Epithelial cell of prostate (primary cell): ENCODE measurements at regions not wholly inside any gene's neighbourhood (a gene's known extent, or its start where the extent isn't known, plus 50 kb on each side); places are given as distances from the start of the nearest gene placed in this dataset.
"Not testable (repeated sequence)": the region's sequence is repeated elsewhere in the genome, so short reads cannot be mapped to it uniquely, and the experiment has no call there.

Experiments
- DNase-seq: peaks from one replicate; pipeline ENCODE4 v3.0.0-alpha.2; 2011; ENCODE audit warnings: low read depth, low spot score
- H3K27ac ChIP-seq: fragments of 450-650 bp; 2 replicates; pipeline ENCODE4 v1.5.1; 2017; ENCODE audit warnings: mild to moderate bottlenecking

GRCh38 chr12:79993106-79993862 lies 58.4 kb upstream of the PPP1R12A start:
- no peak for DNase-seq
- no peak overlapping the region for H3K27ac ChIP-seq

GRCh38 chr12:79991586-79991985 lies 56.7 kb upstream of the PPP1R12A start:
- no peak overlapping the region for H3K27ac ChIP-seq
- DNase-seq: no peak

DNA sequence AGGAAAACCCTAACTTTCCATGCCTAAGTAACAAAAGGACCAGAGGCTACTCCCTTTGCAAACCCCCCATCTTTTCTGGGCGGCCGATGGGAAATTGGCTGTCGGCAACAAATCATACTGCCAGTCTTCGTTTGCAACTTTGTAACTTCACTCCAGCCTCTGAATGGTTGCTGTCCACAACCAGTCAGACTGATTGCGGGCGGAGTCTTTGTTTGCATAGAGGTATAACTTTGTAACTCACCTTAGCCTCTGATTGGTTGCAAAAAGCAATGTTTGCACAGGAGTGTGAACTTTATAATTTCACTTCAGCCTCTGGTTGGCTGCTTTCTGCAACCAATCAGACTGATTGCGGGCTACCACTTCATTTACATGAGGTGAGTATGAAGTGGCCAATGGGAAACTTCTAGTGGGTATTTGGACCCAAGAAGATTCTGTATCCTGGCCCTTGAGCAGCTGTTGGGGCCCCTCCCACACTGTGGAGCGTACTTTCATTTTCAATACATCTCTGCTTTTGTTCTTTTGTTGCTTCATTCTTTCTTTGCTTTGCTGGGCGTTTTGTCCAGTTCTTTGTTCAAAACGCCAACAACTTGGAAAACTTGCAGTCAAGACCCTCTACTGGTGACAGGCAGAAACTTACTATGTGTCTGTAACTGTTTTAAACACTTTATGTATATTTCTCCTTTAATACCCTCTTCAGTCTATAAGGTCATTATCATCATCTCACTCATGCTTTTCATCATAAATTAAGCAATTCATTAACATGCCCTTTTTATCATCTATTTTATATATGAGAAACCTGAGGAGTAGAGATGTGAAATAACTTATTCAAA lies 55.8 kb upstream of the PPP1R12A start:
- not testable (repeated sequence) for H3K27ac ChIP-seq, DNase-seq

- DNase-seq: no peak
Observed at GRCh38 chr12:79988368-79988767, 53.5 kb upstream of the PPP1R12A start.

GRCh38 chr12:79987731-79988130 lies 52.8 kb upstream of the PPP1R12A start:
- H3K27ac ChIP-seq: no peak overlapping the region
- no peak for DNase-seq

More at GRCh38 chr12:79988368-79988767, 53.5 kb upstream of the PPP1R12A start:
- no peak overlapping the region for H3K27ac ChIP-seq
